HFF-Myc (cell line): ENCODE measurements at regions not wholly inside any gene's neighbourhood (a gene's known extent, or its start where the extent isn't known, plus 50 kb on each side); places are given as distances from the start of the nearest gene placed in this dataset.
"Not testable (repeated sequence)": the region's sequence is repeated elsewhere in the genome, so short reads cannot be mapped to it uniquely, and the experiment has no call there.

Source experiments
- DNase-seq: peaks from one replicate; pipeline ENCODE4 v3.0.0-alpha.2; 2011; ENCODE audit warnings: low read depth; ENCODE audit errors: extremely low read depth
- H3K4me3 ChIP-seq: replicated peaks from 2 replicates; pipeline ENCODE4 v1.5.1; 2011; ENCODE audit warnings: low read depth, mild to moderate bottlenecking, control low read depth, low read length
- CTCF ChIP-seq: IDR thresholded peaks from 2 replicates; pipeline ENCODE4 v1.5.1; 2012; ENCODE audit warnings: mild to moderate bottlenecking, low read depth, low read length, control low read depth; ENCODE audit errors: missing control alignments

GRCh38 chr11:67799808-67800207, 125.4 kb upstream of the ALDH3B2 start:
- not testable (repeated sequence) for DNase-seq, H3K4me3 ChIP-seq
- peak; percentile 26 for TF ChIP-seq CTCF

- not testable (repeated sequence) for H3K4me3 ChIP-seq
Observed at GRCh38 chr11:67797726-67798521, 123.5 kb upstream of the ALDH3B2 start.

GRCh38 chr11:67795746-67796145, 121.3 kb upstream of the ALDH3B2 start:
- no peak for DNase-seq
- no peak for TF ChIP-seq CTCF
- no peak overlapping the region for H3K4me3 ChIP-seq

More at GRCh38 chr11:67797726-67798521, 123.5 kb upstream of the ALDH3B2 start:
- not testable (repeated sequence) for DNase-seq

- not testable (repeated sequence) for DNase-seq, H3K4me3 ChIP-seq
Observed at GRCh38 chr11:67793750-67794149, 119.3 kb upstream of the ALDH3B2 start.

DNA sequence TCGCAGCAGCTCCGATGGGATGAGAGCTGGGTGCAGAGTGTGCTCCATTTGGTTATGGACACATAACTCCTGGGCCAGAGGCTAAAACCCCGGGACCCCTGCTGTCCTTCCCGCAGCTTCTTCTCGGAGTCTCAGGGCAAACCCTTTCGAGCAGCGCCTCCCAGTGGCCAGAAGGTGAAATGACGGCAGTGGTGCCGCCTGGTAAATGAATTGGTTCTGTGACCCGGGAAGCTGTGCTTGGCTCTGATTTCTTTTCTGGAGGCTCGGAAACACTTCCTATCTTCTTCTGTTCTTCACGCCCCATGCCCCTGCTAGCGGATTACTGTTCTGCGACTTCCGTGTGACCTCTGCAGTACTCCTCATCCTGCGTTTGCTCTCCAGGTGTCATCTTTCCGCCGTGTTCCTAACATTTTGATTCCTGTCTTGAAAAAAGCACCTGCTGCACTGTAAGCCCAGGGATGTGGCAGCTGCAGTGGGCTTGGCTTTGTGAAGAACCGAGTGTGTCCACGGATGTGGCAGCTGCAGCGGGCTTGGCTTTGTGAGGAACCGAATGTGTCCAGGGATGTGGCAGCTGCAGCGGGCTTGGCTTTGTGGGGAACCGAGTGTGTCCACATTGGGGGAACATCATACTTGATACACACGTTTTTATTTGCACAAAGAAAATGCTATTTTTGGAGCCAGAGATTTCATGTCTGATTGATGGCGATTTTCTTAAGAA, 118.0 kb upstream of the ALDH3B2 start:
- TF ChIP-seq CTCF: peak; percentile 63
- H3K4me3 ChIP-seq, DNase-seq: not testable (repeated sequence)

DNA sequence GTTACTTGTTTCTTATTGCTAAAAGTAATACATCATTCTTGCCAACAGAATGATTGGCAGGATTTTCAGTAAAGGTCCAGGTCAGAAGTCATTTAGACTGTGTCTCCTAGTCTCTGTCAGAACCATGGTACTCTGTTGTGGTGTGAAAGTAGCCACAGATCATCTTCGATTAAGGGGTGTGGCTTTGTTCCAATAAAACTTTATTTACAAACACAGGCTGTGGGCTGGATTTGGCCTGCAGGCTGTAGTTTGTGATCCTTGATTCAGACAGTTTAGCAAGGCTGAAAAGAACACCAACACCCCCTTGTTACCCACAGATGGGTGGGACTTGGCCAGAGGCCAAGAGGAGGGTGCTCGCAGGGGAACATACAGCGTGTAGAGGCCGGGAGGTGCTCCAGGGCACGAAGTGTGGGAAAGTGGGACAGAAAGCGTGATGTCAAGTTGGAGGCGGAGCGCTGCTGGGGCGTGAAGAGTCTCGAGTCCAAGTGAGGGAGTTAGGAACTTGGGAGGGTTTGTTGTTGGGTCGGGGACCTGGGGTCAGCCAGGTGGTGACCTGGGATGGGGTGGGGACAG, 117.3 kb upstream of the ALDH3B2 start:
- DNase-seq, H3K4me3 ChIP-seq: not testable (repeated sequence)

- H3K4me3 ChIP-seq, DNase-seq: not testable (repeated sequence)
Observed at GRCh38 chr11:67788341-67788695, 113.9 kb upstream of the ALDH3B2 start.

DNA sequence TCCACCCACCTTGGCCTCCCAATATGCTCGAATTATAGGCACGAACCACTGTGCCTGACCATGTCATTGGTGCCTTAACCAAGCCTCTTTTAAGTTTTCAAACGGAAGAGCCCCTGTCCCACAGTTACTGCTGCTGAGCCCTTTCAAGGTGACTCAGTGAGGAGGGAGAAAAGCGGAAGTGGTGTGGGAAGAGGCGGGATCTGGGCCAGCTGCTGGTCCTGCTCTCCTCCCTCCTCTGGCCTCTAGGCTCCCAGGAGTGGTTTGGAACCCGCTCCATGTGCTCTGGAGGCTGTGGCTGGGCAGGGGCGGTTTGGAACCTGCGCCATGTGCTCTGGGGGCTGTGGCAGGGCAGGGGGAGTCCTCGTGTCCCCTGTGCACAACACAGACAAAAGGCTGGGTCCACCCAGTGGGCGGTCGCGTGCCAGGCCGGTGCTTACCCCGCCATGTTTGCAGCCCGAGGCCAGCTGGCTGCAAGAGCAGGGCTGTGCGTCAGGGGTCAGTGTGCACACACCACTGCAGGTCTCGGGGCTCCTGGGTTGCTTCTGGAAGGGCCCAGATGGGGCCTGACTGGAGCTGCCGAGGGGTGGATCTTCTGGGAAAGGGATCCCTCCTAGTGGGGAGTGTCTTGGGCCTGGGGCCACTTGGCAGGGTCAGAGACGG, 113.4 kb upstream of the ALDH3B2 start:
- not testable (repeated sequence) for H3K4me3 ChIP-seq, DNase-seq

- not testable (repeated sequence) for H3K4me3 ChIP-seq, DNase-seq
Observed at GRCh38 chr11:67781967-67782366, 107.5 kb upstream of the ALDH3B2 start.

- not testable (repeated sequence) for H3K4me3 ChIP-seq, DNase-seq
Observed at GRCh38 chr11:67781506-67781905, 107.1 kb upstream of the ALDH3B2 start.
